C4-2B (cell line): ENCODE measurements at regions not wholly inside any gene's neighbourhood (a gene's known extent, or its start where the extent isn't known, plus 50 kb on each side); places are given as distances from the start of the nearest gene placed in this dataset.

Experiments
- CTCF ChIP-seq: fragments of 450-650 bp; conservative IDR thresholded peaks from 2 replicates; pipeline ENCODE4 v1.5.1; 2017; ENCODE audit warnings: mild to moderate bottlenecking
- ZFX ChIP-seq: fragments of 450-650 bp; IDR thresholded peaks from 2 replicates; pipeline ENCODE4 v1.6.1; 2017

DNA sequence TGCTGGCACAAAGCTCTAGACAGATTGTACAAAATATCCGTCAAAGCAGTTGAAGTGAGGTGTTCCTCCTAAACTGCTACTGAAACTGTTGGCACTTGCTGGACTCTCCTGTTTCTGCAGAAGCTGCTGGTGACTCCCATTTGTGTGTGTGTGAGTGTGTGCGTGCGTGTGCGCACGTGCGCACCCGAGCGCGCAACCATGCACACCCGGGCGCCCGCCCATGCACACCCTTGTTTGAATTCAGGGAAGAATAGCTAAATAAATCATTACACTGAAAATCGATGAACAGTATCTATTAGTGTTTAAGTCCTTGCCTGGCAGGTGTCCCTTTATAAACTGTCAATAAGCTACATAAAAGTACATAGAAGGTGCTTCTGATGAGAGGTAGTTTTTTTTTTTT is 156.4 kb upstream of the B3GALT2 start:
- TF ChIP-seq CTCF (no peak), ZFX (no peak)
